ENCODE measurements at regions not wholly inside any gene's neighbourhood (a gene's known extent, or its start where the extent isn't known, plus 50 kb on each side); places are given as distances from the start of the nearest gene placed in this dataset.

DNA sequence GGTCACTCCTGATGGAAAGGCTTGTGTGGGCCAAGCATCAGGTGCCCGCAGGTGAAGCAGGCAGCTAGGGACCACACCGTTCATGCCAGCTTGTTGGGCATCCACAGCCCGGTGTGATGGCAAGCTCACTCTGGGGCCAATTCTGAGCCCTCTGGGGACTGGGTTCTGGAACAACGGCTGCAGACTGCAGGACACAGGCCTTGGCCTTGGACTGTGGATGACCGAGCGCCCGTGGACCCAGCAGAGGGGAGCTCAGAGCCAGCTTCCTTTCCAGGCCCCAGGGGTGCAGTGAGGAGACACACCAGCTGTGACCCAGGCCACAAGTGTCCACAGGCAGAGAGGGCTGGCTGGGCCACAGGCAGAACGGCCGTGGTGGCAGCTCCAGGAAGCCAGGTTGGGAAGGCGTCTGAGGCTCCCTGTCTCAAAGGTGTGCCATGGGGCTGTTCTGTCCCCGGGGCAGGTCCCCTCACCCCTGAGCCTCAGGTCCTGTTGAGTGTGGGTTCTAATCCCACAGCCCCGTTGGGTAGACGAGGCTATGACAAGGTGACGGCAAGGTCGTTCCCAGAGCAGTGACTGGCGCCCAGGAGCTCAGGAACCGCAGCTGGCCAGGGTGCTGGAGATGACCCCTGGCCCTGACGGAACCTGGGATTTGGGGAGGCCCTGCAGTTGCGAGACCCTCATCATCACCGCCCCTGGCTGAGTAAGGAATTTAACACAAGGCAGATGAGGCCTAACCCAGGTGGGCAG, 1079.4 kb downstream of the BRD1 start:
- TF ChIP-seq, protein P1, sequence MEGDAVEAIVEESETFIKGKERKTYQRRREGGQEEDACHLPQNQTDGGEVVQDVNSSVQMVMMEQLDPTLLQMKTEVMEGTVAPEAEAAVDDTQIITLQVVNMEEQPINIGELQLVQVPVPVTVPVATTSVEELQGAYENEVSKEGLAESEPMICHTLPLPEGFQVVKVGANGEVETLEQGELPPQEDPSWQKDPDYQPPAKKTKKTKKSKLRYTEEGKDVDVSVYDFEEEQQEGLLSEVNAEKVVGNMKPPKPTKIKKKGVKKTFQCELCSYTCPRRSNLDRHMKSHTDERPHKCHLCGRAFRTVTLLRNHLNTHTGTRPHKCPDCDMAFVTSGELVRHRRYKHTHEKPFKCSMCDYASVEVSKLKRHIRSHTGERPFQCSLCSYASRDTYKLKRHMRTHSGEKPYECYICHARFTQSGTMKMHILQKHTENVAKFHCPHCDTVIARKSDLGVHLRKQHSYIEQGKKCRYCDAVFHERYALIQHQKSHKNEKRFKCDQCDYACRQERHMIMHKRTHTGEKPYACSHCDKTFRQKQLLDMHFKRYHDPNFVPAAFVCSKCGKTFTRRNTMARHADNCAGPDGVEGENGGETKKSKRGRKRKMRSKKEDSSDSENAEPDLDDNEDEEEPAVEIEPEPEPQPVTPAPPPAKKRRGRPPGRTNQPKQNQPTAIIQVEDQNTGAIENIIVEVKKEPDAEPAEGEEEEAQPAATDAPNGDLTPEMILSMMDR (IDR thresholded peaks at IDR 0.05) = no peak
- TF ChIP-seq ZFX (IDR thresholded peaks at IDR 0.05; ENCODE audit: borderline replicate concordance) = no peak
